Sciatic nerve (tissue), 2 donors: ENCODE measurements at regions not wholly inside any gene's neighbourhood (a gene's known extent, or its start where the extent isn't known, plus 50 kb on each side); places are given as distances from the start of the nearest gene placed in this dataset.
"Not testable (repeated sequence)": the region's sequence is repeated elsewhere in the genome, so short reads cannot be mapped to it uniquely, and the experiment has no call there.

Experiments used
- ATAC-seq: fragments of 200-7000 bp; cut with Tn5 transposase; one replicate; pipeline ENCODE4 v1.9.1; 2020; ENCODE audit warnings: mild to moderate bottlenecking, moderate library complexity
- DNase-seq: peaks from one replicate; pipeline ENCODE4 v3.0.0-alpha.2; 2020; ENCODE audit warnings: low spot score
- intact Hi-C: fragments of 100-400 bp; cut with DNase I; formaldehyde crosslinking; loops from one replicate; pipeline ENCODE4 v1.14.2; 2022
- donor health status: DM: no; HTN: no; CAD: no.
- donor health status: DM: no; HTN: no; CAD: no.

DNA sequence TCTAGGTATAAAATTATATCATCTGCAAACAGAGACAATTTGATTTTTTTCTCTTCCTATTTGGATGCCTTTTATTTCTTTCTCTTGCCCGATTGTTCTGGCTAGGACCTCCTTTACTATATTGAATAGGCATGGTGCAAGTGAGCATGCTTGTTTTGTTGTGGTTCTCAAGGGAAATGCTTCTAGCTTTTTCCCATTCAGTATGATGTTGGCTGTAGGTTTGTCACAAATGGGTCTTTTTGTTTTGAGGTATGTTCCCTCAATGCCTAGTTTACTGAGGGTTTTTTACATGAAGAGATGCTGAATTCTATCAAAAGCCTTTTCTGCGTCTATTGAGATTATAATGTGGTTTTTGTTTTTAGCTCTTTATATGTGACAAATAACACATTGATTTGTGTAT lies 198.2 kb upstream of the GHR start:
- intact Hi-C loops, result no loop called here

DNA sequence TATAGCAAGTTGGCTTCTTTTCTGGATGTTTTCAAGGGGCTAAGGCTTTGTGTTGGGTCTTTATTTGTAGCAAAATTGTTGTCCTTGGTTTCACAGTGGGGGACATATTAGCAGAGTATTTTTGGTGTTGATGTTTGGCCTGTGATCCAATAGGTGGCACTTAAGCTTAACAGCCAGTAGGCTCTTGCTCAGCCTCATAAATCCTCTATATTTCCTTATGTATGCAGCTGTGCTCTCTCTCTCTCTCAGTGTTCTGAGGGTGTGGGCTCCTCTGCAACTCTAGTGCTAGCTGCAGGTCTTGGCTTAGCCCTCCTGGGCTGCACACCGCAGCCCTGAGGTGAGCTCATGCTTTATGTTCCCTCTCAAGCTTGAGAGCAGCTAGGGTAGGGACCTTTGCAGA lies 195.0 kb upstream of the GHR start:
- peak; percentile 17 for ATAC-seq
- DNase-seq, result no peak
- intact Hi-C loops, result no loop called here

More for the DNA sequence above, 198.2 kb upstream of the GHR start:
- ATAC-seq (no peak), DNase-seq (no peak)

DNA sequence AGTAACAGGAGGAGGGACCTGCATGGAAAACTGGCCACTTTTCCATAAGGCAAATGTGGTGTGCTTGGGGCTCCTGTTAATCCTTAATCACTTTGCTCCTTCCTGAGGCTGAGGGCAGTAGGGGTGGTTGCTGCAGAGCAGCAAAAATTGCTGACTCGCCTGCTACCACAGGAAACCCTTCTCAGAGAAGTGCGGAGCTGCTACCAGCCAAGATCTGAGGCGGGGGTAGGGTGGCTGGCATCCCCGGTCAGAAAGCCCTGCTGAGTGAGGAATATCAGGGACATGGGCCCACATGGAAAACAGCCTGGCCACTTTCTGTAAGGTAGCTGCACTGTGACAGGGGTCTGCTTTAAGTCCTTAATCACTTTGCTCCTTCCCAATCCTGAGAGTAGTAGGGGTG lies 192.4 kb upstream of the GHR start:
- ATAC-seq (no peak), DNase-seq (no peak)
- intact Hi-C loops, result no loop called here

DNA sequence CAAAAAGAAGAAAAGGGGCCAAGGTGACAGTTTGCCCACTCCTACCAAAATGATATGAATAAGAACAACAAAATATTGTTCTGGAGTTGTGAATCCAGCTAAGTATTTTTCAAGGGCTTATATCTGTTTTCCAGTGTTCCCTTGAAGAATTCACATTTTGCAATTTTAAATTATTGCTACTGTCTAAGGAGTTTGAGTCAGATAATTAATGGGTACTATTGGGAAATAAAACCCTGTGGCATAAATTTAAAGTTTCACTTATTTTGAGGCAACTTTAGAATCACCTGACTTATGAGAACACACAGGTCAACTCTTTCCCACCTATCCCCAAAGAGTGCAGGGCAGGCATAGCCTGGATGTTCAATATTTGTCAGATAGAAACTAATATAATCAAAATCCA lies 188.0 kb upstream of the GHR start:
- intact Hi-C loops, result no loop called here
- ATAC-seq (peak; percentile 58), DNase-seq (no peak)

DNA sequence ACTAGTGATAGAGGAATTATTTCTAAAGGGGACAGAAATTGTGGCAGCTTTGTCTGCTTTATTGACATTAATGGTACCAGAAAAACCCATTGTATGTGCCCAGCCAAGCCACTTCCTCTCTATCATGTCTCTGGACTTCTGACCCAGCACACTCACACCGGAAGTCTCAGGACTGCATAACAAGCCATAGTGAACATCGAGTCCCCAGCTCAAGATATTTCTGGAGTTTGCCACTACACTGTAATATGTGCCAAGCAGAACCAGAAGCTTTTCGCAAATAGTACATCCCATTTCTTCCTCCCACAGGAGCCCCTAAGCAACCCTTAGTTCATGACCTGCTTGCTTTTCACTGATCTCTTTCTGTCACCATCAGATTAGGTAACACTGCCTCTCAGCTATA lies 187.4 kb upstream of the GHR start:
- DNase-seq (no peak), ATAC-seq (peak; percentile 72)
- intact Hi-C loops, result no loop called here

DNA sequence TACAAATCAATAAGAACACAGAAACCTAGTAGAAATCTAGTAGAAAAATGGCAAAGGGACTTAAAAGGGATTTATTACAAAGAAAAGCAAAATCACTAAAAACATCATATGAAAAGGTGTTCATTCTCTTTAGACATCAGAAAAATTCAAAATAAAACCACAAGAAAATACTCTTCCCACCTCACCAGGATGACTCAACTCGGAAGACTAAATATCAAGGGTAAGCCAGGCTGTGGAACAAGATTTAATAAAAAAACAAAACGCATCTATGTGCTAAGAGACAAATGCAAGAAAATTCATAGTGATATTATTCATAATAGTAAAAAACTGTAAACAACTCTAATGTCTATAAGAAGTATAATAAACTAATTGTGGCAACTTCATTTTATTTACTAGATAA lies 181.6 kb upstream of the GHR start:
- ATAC-seq, result no peak
- DNase-seq, result no peak
- intact Hi-C loops, result no loop called here

DNA sequence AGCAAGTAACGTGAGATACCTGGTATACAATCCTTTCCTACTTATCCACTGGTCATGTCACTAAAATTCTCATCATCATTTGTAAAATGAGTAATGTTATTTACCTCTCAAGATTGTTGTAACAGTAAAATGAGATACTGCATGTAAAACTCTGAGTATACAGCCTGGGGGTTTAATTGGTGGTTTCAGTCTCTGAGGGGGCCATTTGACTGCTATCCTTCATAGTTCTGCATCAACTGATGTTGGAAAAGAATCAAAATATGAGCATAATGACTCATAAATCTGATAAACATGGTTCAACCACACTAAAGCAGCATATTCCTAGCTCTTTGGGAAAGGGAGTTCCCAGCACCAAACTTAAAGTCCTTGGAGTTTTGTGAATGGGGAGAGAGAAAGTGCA lies 181.0 kb upstream of the GHR start:
- ATAC-seq (no peak), DNase-seq (no peak)
- intact Hi-C loops, result no loop called here

DNA sequence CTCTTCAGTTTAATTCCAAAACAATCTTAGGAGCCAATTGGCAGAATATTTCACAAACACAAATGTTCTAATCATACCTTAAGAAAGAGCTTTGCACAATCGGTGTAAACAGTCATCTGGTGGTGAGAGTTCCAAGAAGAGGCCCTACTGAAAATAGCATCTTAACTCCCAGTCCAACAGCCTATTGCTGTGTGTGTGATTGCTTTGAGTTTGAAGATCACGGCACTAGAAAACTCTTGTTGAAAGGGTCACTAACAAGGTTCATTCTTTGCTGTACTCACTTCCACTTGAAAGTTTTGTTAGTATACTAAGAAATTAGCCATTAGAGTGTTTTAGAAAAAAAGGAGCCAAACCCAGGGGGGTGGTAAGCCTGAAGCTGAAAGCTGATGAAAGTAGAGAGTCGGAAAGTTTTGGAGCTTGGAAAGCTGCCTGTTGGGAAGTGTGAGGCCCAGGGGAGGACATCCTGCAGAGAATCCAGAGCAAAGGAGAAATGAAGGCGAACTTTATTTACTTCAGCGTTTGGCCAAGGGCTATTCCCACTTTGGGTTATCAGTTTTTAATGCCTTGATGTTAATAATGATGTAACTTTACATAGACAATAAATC lies 180.3 kb upstream of the GHR start:
- peak; percentile 60 for DNase-seq
- intact Hi-C loops, result no loop called here
- peak; percentile 96 for ATAC-seq

DNA sequence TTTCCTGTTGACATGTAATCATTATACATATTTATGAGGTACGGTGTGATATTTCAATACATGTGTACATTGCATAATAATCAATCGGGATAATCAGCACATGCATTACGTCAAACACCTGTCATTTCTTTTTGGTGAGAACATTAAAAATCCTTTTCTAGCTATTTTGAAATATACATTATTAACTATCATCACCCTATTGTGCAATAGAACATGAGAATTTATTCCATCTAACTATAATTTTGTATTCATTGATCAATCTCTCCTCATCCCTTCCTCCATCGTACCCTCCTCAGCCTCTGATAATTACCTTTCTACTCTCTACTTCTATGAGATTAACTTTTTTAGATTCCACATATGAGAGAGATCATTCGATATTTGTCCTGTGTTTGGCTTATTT lies 170.9 kb upstream of the GHR start:
- ATAC-seq (no peak), DNase-seq (no peak)

DNA sequence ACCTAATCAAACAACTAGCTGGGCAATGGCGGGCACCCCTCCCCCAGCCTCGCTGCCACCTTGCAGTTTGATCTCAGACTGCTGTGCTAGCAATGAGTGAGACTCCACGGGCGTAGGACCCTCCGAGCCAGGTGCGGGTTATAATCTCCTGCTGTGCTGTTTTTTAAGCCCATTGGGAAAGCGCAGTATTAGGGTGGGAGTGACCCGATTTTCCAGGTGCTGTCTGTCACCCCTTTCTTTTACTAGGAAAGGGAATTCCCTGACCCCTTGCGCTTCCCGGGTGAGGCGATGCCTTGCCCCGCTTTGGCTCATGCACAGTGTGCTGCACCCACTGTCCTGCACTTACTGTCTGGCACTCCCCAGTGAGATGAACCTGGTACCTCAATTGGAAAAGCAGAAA lies 163.3 kb upstream of the GHR start:
- intact Hi-C loops, ATAC-seq, DNase-seq: not testable (repeated sequence)

More for the DNA sequence above, 170.9 kb upstream of the GHR start:
- intact Hi-C loops, result no loop called here

DNA sequence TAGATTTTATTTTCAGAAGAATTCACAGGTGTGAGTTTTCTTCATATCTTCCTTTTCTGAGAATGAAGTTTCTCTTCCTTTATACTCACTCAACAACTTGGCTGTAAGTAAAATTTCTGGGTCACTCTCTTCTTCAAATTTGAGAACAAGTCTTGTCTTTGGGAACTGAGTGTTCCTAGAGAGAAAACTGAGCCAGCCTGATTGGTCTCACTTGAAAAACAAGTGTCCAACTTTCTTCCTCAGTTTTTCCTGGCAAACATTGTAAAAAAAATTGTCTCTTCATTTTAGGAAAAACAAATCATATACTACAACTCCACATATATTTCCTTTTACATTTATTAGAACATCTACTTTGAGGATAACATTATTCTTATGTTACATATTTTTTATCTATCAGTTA lies 156.1 kb upstream of the GHR start:
- no peak for ATAC-seq
- no peak for DNase-seq
- intact Hi-C loops, result no loop called here

DNA sequence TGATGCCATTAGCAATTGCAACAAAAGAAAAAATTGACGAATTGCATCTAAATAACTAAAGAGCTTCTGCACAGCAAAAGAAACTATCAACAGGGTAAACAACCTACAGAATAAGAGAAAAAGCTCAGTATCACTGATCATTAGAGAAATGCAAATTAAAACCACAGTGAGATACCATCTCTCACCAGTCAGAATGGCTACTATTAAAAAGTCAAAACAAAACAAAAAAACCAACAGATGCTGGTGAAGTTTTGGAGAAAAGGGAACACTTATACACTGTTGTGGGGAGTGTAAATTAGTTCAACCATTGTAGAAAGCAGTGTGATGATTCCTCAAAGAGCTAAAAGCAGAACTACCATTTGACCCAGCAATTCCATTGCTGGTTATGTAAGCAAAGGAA lies 155.1 kb upstream of the GHR start:
- ATAC-seq, intact Hi-C loops, DNase-seq: not testable (repeated sequence)

DNA sequence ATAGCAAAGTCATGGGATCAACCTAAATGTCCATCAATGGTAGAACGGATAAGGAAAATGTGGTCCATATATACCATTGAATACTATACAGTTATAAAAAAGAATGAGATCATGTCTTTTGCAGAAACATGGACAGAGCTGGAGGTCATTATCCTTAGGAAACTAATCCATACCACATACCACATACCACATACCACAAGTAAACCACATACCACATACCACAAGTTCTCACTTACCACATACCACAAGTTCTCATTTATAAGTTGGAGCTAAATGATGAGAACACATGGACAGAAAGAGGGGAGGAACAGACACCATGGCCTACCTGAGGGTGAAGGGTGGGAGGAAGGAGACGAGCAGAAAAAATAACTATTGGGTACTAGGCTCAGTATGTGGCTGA lies 154.6 kb upstream of the GHR start:
- ATAC-seq (no peak), DNase-seq (no peak)
- intact Hi-C loops, result no loop called here

DNA sequence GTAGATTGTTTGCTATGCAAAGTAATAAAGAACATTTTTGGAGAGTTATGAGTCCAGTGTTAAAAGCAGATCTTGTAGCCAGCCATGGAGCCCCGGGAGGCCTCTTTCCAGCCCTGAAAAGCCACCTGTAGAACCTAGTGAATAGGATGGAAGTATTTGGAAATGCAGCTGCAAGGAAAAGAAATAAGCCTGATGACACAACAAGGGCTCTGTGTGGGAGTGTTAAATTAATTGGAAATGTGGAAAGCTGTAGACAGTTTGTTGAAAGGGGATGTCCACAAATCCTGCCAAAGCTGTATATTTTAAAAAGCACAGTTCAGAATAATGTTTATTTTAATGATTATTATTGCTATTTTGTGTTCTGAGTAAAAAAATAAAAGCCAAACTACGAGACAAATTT lies 152.5 kb upstream of the GHR start:
- intact Hi-C loops, result no loop called here
- ATAC-seq, result no peak
- DNase-seq, result no peak

DNA sequence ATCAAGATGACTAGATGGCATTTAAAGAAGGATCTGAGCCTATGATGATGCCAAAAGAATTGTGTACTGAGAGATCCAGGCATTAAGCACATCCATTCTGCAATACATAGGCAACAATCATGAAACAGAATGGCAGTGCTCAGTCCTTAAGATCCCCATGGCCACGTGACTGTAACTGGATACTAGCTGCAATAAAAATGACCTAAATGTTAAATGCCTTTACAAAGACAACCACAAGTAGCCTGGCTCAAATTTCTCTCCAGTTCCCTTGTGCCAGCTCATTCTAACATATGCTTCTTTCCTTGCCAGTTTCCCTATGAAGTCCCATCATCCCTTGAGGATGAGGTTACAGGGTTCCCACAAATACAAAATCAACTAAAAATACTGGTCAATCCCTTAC lies 148.3 kb upstream of the GHR start:
- no peak for DNase-seq
- ATAC-seq, result no peak
- intact Hi-C loops, result no loop called here

DNA sequence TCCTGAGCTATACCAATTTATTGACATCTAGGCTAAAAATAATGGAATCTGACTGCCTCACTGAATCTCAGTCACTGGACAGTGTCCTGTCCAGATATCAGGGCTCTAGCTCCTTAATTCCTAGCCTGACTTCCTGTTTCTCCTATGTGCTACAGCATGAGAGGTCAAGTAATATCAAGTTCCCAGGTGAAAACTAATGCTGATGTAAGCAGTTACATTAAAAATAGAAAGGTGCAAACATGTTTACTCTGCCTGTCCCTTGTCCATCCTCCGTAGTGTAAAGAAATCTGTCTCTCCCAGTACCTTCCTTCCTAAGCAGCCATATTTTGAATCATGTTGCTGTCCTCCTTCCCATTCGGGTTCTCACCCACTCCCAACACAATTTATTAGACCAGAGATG lies 145.9 kb upstream of the GHR start:
- no peak for ATAC-seq
- intact Hi-C loops, result no loop called here
- DNase-seq, result no peak

DNA sequence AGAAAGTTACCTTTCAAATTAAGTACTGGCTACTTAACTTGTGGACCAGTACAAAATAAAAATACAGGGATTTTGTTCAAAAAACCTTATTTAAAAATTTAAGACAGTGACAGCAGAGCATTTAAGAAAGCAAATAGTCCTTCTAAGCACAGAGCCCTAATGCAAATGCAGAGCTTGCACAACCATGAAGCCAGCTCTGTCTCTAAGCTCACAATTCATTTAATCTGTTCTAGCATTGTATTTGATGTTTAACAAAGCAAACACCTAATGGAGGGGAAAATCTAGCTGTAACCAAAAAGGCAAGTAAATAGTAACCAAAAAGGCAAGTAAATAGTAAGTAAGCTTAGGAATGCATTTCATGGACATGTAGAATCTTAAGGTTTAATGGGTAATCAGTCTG lies 138.7 kb upstream of the GHR start:
- no peak for ATAC-seq
- intact Hi-C loops, result no loop called here
- DNase-seq, result no peak

DNA sequence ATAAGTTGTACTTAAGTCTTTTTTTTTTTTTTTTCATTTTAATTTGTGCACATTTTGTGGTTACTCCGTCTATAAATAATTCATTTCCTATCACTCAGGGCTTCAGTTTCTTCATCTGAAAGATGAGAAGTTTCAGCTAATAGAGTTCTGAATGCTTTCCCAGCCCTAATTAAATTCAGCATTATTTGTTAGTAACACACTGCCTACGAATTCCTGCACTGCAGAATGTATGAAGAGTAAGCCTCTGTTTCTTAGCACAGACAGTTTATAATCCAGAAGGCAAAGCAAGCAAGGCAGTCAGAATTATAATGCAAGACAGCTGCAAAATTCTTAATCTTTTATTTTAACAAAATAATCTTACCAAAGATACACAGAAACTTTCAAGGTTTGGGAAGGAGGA lies 138.0 kb upstream of the GHR start:
- DNase-seq (no peak), ATAC-seq (no peak)
- intact Hi-C loops, result no loop called here

DNA sequence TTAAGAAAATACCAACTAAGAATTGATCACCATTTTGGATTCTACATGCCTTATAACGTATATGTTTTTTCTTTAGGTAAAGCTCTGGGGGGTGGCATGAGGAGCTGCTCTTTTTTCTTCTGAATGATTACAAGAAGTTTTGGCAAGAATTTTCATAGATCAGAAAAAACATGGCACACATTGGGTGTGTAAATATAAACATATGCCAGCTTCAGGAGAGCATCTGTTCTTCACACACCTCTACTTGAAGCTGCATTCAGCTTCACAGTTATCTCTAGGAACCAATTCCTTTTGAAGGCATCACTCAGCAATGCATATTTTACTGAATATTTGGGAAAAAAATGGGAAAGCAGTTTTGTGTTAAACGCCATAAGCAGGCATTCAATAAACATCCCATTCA lies 122.7 kb upstream of the GHR start:
- ATAC-seq, result no peak
- intact Hi-C loops, result no loop called here
- DNase-seq, result no peak

DNA sequence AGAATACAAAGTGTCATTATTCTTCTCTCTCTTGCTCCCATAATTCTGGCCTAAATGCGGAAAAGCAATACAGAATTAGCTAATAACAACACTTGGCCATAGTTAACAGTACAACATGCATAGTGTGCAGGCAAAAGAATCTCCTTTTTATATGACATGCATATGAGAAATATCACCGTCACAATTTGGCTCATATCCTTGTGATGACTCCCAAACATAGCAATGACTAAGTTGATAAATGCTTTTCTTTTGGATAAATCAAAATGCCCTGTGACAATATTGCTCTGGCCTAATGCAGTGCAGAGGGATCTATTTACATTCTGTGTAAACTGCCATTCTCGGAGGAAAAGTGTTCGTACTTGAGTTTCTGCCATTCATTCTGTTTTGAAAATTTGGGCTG lies 121.9 kb upstream of the GHR start:
- intact Hi-C loops, result no loop called here
- DNase-seq (no peak), ATAC-seq (no peak)

DNA sequence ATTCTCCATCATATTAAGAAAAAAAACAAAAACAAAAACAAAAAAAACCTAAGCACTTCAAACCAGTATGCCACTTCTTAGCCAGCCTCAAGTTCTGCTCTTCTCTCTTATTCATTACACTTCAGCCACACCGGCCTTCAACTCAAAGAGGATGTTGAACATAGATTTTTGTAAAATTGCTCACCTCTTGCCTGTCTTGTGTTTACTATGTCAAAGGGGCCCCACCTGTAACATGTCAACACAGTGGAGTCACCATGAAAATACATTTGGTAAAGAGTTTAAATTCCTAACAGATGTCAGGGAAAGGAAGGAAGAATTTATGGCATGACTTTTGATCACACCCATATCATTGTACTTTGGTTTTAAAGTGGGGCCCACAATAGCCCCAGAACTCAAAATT lies 121.1 kb upstream of the GHR start:
- ATAC-seq (no peak), DNase-seq (no peak)
- intact Hi-C loops, result no loop called here

DNA sequence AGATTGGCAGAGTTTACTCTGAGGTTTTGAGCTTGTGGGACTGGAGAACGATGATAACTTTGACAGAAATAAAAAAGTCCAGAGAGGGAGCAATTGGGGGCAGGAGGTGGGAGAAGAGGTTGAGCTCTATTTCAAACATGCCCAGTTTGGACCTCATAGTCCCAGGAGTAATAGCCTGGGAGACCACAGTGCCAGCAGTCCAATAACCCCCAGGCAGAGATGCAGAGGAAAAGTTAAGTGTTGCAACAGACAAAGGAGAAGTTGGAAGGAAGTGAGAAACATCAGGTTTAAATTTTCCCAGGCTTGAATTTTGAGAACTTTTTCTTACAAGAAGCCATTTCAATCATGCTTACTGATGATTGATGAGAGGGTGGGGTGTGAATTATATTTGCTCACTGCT lies 117.0 kb upstream of the GHR start:
- intact Hi-C loops, result no loop called here
- ATAC-seq (peak; percentile 90), DNase-seq (no peak)
